Peyer's patch (tissue), 4 donors: ENCODE measurements at regions not wholly inside any gene's neighbourhood (a gene's known extent, or its start where the extent isn't known, plus 50 kb on each side); places are given as distances from the start of the nearest gene placed in this dataset.
A peak's percentile ranks its signal among the peaks of the same experiment; 100 is the strongest.

Experiments used
- DNase-seq, 3 donors: peaks; one replicate each; pipeline ENCODE4 v3.0.0-alpha.2; 2017 to 2019
- H3K27ac ChIP-seq, 4 donors: fragments of 200-600 bp; sonication (generic); one replicate each; pipeline ENCODE4 v1.5.1; 2016 to 2019
- H3K27me3 ChIP-seq, 2 donors: fragments of 200-600 bp; sonication (generic); one replicate each; pipeline ENCODE4 v1.5.1; 2019
- H3K36me3 ChIP-seq, 3 donors: fragments of 200-600 bp; sonication (generic); one replicate each; pipeline ENCODE4 v1.5.1; 2016 to 2019
- H3K4me1 ChIP-seq, 4 donors: fragments of 200-600 bp; sonication (generic); one replicate each; pipeline ENCODE4 v1.5.1; 2016 to 2019
- H3K4me3 ChIP-seq, 4 donors: fragments of 200-600 bp; sonication (generic); 1 replicate in 3 of 4; 2 replicates in 1 of 4; pipeline ENCODE4 v1.5.1; 2016 to 2019; ENCODE audit warnings: mild to moderate bottlenecking in 1 of 4
- H3K9me3 ChIP-seq, 4 donors: fragments of 200-600 bp; sonication (generic); one replicate each; pipeline ENCODE4 v1.5.1; 2016 to 2019; ENCODE audit warnings: mild to moderate bottlenecking in 1 of 4
- POLR2A ChIP-seq, 2 donors: fragments of 450-650 bp; IDR thresholded peaks; one replicate each; pipeline ENCODE4 v1.5.1; 2017; ENCODE audit warnings: antibody characterized with exemption in 2 of 2, mild to moderate bottlenecking in 2 of 2, moderate library complexity in 2 of 2
- TF ChIP-seq, protein P1 (sequence below), 6 experiments: fragments of 450-650 bp in 4 of 6; fragments of 200-600 bp in 2 of 6; sonication (generic) in 1 of 6; IDR thresholded peaks; one replicate each; pipeline ENCODE4 v1.5.1; 2017 to 2019; ENCODE audit warnings: antibody characterized with exemption in 6 of 6, mild to moderate bottlenecking in 3 of 6, moderate library complexity in 1 of 6

DNA sequence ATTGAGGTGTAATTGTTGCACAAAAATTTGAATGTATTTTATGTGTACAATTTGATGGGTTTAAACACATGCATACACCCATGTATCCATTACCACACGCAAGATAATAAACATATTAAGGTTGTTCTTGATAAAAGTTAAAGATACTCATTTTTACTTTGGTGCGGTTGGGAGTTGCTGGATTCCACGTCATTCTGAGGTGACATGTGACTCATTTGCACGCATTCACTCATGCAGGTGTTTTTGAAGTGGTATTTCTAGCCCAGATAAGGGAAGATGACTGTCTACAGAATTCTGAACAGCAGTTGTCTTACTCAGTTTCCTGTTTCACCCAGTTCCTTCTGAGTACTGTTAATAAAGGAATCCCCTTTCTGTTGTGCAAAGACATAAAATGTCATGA lies 142.0 kb downstream of the RTL3 start:
- H3K27ac ChIP-seq, result no peak overlapping the region
- no peaks in the 10 kb centered on the region for H3K36me3 ChIP-seq
- DNase-seq, result peak in 2 of 3 donors; percentile 30 to 50
- H3K4me1 ChIP-seq, result no peaks in the 10 kb centered on the region
- no peak overlapping the region for H3K4me3 ChIP-seq
- H3K9me3 ChIP-seq, result no peaks in the 10 kb centered on the region
- H3K27me3 ChIP-seq, result no peaks in the 10 kb centered on the region
- TF ChIP-seq, protein P1, sequence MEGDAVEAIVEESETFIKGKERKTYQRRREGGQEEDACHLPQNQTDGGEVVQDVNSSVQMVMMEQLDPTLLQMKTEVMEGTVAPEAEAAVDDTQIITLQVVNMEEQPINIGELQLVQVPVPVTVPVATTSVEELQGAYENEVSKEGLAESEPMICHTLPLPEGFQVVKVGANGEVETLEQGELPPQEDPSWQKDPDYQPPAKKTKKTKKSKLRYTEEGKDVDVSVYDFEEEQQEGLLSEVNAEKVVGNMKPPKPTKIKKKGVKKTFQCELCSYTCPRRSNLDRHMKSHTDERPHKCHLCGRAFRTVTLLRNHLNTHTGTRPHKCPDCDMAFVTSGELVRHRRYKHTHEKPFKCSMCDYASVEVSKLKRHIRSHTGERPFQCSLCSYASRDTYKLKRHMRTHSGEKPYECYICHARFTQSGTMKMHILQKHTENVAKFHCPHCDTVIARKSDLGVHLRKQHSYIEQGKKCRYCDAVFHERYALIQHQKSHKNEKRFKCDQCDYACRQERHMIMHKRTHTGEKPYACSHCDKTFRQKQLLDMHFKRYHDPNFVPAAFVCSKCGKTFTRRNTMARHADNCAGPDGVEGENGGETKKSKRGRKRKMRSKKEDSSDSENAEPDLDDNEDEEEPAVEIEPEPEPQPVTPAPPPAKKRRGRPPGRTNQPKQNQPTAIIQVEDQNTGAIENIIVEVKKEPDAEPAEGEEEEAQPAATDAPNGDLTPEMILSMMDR (IDR thresholded peaks at IDR 0.05), result no peak
- no peak for TF ChIP-seq POLR2A (IDR thresholded peaks at IDR 0.05)

GRCh38 chrX:78514852-78515251 lies 144.3 kb downstream of the RTL3 start:
- Histone ChIP-seq H3K27me3 (no peaks in the 10 kb centered on the region), H3K9me3 (no peaks in the 10 kb centered on the region), H3K36me3 (no peaks in the 10 kb centered on the region), H3K4me1 (no peaks in the 10 kb centered on the region), H3K4me3 (no peak overlapping the region), H3K27ac (no peak overlapping the region)
- DNase-seq, result no peak
- no peak for TF ChIP-seq POLR2A (IDR thresholded peaks at IDR 0.05)
- TF ChIP-seq, protein P1 (IDR thresholded peaks at IDR 0.05), result no peak

DNA sequence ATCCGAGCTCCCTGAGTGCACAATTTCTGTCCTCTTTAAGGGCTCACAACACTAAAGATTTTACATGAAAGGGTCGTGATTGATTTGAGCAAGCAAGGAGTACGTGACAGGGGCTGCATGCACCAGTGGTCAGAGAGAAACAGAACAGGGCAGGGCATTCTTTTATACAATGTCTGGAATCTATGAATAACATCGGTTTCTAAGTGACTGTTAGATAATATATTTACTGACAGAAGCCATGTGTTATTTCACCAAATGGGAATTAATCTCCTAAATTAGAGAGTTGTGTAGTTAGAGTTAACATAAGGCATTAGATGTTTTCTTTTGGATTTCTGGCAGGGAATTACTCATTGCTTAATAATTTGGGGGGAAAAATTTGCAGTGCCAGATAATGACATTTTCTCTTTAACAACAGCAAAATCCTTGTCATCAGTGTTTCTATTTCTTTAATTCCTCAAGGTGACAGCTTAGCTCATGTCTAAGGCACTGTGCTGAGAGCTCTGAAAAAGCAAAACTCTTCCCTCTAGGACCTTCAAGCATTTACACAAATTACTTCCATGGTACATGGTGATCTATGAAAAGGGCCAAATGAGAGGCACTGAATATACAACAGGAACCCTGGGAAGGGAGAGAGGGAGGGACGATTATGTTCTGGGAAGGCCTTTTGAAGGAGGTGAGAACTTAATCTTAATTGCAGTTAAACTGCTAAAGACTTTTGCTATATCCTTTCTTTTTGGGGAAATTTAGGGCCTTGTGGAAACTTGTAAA lies 145.0 kb downstream of the RTL3 start:
- no peaks in the 10 kb centered on the region for H3K9me3 ChIP-seq
- no peaks in the 10 kb centered on the region for H3K36me3 ChIP-seq
- H3K4me3 ChIP-seq, result no peak overlapping the region
- H3K27me3 ChIP-seq, result no peaks in the 10 kb centered on the region
- H3K4me1 ChIP-seq, result no peaks in the 10 kb centered on the region
- TF ChIP-seq, protein P1 (IDR thresholded peaks at IDR 0.05), result no peak
- no peak for TF ChIP-seq POLR2A (IDR thresholded peaks at IDR 0.05)
- H3K27ac ChIP-seq, result no peak overlapping the region
- no peak for DNase-seq

DNA sequence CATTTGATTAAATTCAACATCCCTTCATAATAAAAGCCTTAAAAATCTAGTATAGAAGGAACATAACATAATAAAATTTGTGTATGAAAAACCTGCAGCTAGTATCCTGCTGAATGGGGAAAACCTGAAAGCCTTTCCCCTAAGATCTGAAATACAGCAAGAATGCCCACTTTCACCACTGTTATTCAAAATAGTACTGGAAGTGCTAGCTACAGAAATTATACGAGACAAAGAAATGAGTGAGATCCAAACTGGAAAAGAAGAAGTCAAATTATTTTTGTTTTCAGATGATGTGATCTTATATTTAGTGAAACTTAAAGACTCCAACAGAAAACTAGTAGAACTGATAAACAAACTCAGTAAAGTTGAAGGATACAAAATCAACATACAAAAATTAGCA lies 152.9 kb downstream of the RTL3 start:
- H3K27me3 ChIP-seq, result no peaks in the 10 kb centered on the region
- DNase-seq, result no peak
- no peak overlapping the region for H3K27ac ChIP-seq
- H3K36me3 ChIP-seq, result no peaks in the 10 kb centered on the region
- H3K4me3 ChIP-seq, result no peak overlapping the region
- TF ChIP-seq, protein P1 (IDR thresholded peaks at IDR 0.05), result no peak
- TF ChIP-seq POLR2A (IDR thresholded peaks at IDR 0.05), result no peak
- no peaks in the 10 kb centered on the region for H3K4me1 ChIP-seq
- H3K9me3 ChIP-seq, result no peaks in the 10 kb centered on the region

- no peak overlapping the region for H3K4me3 ChIP-seq
- no peaks in the 10 kb centered on the region for H3K27me3 ChIP-seq
- no peaks in the 10 kb centered on the region for H3K36me3 ChIP-seq
- no peak overlapping the region for H3K27ac ChIP-seq
- H3K9me3 ChIP-seq, result no peaks in the 10 kb centered on the region
- H3K4me1 ChIP-seq, result no peaks in the 10 kb centered on the region
- TF ChIP-seq POLR2A (IDR thresholded peaks at IDR 0.05), result no peak
- DNase-seq, result no peak
These were observed 162.6 kb downstream of the RTL3 start for GRCh38 chrX:78496483-78496882.

- no peak for DNase-seq
- H3K4me1 ChIP-seq, result no peaks in the 10 kb centered on the region
- H3K9me3 ChIP-seq, result peaks cover 0 to 3% (median 0%) of the 10 kb centered on the region in 4 donors
- H3K4me3 ChIP-seq, result no peak overlapping the region
- H3K27me3 ChIP-seq, result no peaks in the 10 kb centered on the region
- TF ChIP-seq, protein P1 (IDR thresholded peaks at IDR 0.05), result no peak
- no peak for TF ChIP-seq POLR2A (IDR thresholded peaks at IDR 0.05)
- no peak overlapping the region for H3K27ac ChIP-seq
- no peaks in the 10 kb centered on the region for H3K36me3 ChIP-seq
These were observed 165.8 kb upstream of the CYSLTR1 start for GRCh38 chrX:78493180-78493579.
